Neural crest cell (in vitro differentiated cells): ENCODE measurements at regions not wholly inside any gene's neighbourhood (a gene's known extent, or its start where the extent isn't known, plus 50 kb on each side); places are given as distances from the start of the nearest gene placed in this dataset.

Experiments used
- DNase-seq: peaks from one replicate; pipeline ENCODE4 v3.0.0; 2021; ENCODE audit warnings: low read depth, mixed read lengths, low spot score
- H3K27ac Mint-ChIP-seq: one replicate; pipeline ENCODE4 v1.8.0; 2021; ENCODE audit warnings: mild to moderate bottlenecking, mixed read lengths; ENCODE audit not compliant: unreplicated experiment
- H3K27me3 Mint-ChIP-seq: 2 replicates; pipeline ENCODE4 v1.8.0; 2021; ENCODE audit warnings: low read depth, mild to moderate bottlenecking, mixed read lengths
- H3K36me3 Mint-ChIP-seq: 2 replicates; pipeline ENCODE4 v1.8.0; 2021; ENCODE audit warnings: low read depth, mild to moderate bottlenecking, mixed read lengths
- H3K4me1 Mint-ChIP-seq: 2 replicates; pipeline ENCODE4 v1.8.0; 2021; ENCODE audit warnings: mixed read lengths
- H3K4me3 Mint-ChIP-seq: one replicate; pipeline ENCODE4 v1.8.0; 2021; ENCODE audit warnings: mild to moderate bottlenecking, mixed read lengths
- H3K9me3 Mint-ChIP-seq: 2 replicates; pipeline ENCODE4 v1.8.0; 2021; ENCODE audit warnings: mixed read lengths
- CTCF ChIP-seq: fragments of 200-600 bp; sonication (generic); conservative IDR thresholded peaks from 2 replicates; pipeline ENCODE4 v1.5.0; 2021; ENCODE audit warnings: antibody characterized with exemption, mild to moderate bottlenecking

GRCh38 chr1:17973694-17974093, 133.9 kb upstream of the IGSF21 start:
- no peak for DNase-seq
- H3K27me3 Mint-ChIP-seq: peaks cover 57% of the 10 kb centered on the region
- H3K9me3 Mint-ChIP-seq: no peaks in the 10 kb centered on the region
- H3K4me3 Mint-ChIP-seq: no peak overlapping the region
- TF ChIP-seq CTCF: no peak
- no peaks in the 10 kb centered on the region for H3K4me1 Mint-ChIP-seq
- no peak overlapping the region for H3K27ac Mint-ChIP-seq
- no peaks in the 10 kb centered on the region for H3K36me3 Mint-ChIP-seq

GRCh38 chr1:17976854-17977253, 130.7 kb upstream of the IGSF21 start:
- TF ChIP-seq CTCF: no peak

GRCh38 chr1:17978016-17978415, 129.6 kb upstream of the IGSF21 start:
- Mint-ChIP-seq H3K27ac (no peak overlapping the region), H3K9me3 (no peaks in the 10 kb centered on the region), H3K4me1 (no peaks in the 10 kb centered on the region), H3K4me3 (no peak overlapping the region), H3K36me3 (no peaks in the 10 kb centered on the region), H3K27me3 (peaks cover 60% of the 10 kb centered on the region)
- TF ChIP-seq CTCF: no peak
- DNase-seq: no peak

More at GRCh38 chr1:17976854-17977253, 130.7 kb upstream of the IGSF21 start:
- H3K9me3 Mint-ChIP-seq: no peaks in the 10 kb centered on the region
- H3K4me1 Mint-ChIP-seq: no peaks in the 10 kb centered on the region
- no peak for DNase-seq
- no peak overlapping the region for H3K4me3 Mint-ChIP-seq
- H3K27me3 Mint-ChIP-seq: peaks cover 62% of the 10 kb centered on the region
- H3K36me3 Mint-ChIP-seq: no peaks in the 10 kb centered on the region
- H3K27ac Mint-ChIP-seq: no peak overlapping the region

DNA sequence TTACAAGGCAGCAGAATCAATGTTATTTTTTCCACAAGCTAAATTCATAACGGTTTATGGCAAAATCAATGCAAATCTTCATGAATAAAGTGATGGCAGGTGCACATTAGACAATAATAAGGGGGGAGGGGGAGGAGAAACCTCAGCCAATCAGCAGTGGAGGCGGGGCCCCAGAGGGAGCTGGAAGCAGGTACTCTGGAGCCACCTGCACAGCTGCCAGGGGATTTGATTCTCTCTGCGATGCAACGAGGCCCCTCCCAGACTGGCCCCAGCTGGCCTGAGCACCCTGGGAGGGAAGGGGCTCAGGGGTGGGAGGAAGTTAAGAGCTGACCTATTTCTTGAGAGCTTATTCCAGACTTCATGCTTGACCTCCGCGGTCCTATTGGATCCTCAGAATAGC, 127.8 kb upstream of the IGSF21 start:
- Mint-ChIP-seq H3K36me3 (no peaks in the 10 kb centered on the region), H3K27me3 (peaks cover 46% of the 10 kb centered on the region), H3K27ac (no peak overlapping the region), H3K4me3 (no peak overlapping the region), H3K9me3 (no peaks in the 10 kb centered on the region), H3K4me1 (no peaks in the 10 kb centered on the region)
- DNase-seq: no peak
- TF ChIP-seq CTCF: no peak

DNA sequence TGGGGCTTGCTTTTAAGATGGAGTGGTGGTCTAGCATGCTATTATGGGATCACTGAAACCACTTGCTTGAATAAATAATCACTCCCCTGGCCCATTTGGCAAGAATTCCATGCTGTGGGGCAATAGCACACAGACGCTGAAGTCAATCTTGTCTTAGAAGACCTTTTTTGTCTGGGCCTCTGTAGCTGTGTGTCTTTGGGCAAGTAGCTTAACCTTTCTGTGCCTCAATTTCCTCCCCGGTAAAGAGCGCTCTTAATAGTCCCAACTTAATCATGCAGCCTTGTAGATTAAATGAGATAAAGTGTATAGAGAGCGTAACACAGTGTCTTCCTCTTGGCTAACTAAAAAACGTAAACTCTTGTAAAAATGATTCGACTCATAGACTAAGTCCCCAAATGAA, 125.4 kb upstream of the IGSF21 start:
- no peak for DNase-seq
- no peaks in the 10 kb centered on the region for H3K9me3 Mint-ChIP-seq
- no peak overlapping the region for H3K4me3 Mint-ChIP-seq
- TF ChIP-seq CTCF: no peak
- H3K27ac Mint-ChIP-seq: no peak overlapping the region
- peaks cover 30% of the 10 kb centered on the region for H3K27me3 Mint-ChIP-seq
- no peaks in the 10 kb centered on the region for H3K36me3 Mint-ChIP-seq
- no peaks in the 10 kb centered on the region for H3K4me1 Mint-ChIP-seq

GRCh38 chr1:17984583-17984982, 123.0 kb upstream of the IGSF21 start:
- Mint-ChIP-seq H3K27ac (no peak overlapping the region), H3K4me3 (no peak overlapping the region), H3K9me3 (no peaks in the 10 kb centered on the region), H3K27me3 (peaks cover 38% of the 10 kb centered on the region), H3K36me3 (no peaks in the 10 kb centered on the region), H3K4me1 (no peaks in the 10 kb centered on the region)
- DNase-seq: peak; percentile 58
- TF ChIP-seq CTCF: peak; percentile 70
